Sigmoid colon (tissue), 4 donors: ENCODE measurements at regions not wholly inside any gene's neighbourhood (a gene's known extent, or its start where the extent isn't known, plus 50 kb on each side); places are given as distances from the start of the nearest gene placed in this dataset.

Experiments
- EP300 ChIP-seq, 4 donors: sonication (generic); formaldehyde crosslinking; IDR thresholded peaks; one replicate each; pipeline ENCODE4 v1.6.1; 2017; ENCODE audit warnings: antibody characterized with exemption in 4 of 4
- POLR2A ChIP-seq, 2 donors: fragments of 450-650 bp; IDR thresholded peaks; one replicate each; pipeline ENCODE4 v1.6.1; 2016; ENCODE audit warnings: antibody characterized with exemption in 2 of 2, mild to moderate bottlenecking in 2 of 2, moderate library complexity in 2 of 2
- POLR2AphosphoS5 ChIP-seq, 4 donors: sonication (generic); formaldehyde crosslinking; IDR thresholded peaks; one replicate each; pipeline ENCODE4 v1.6.1; 2017; ENCODE audit warnings: antibody characterized with exemption in 4 of 4
- TF ChIP-seq, protein P1 (sequence below), 4 experiments: fragments of 450-650 bp in 3 of 4; fragments of 200-600 bp in 1 of 4; IDR thresholded peaks; one replicate each; pipeline ENCODE4 v1.5.1; 2016 to 2019; ENCODE audit warnings: antibody characterized with exemption in 4 of 4, mild to moderate bottlenecking in 3 of 4, moderate library complexity in 2 of 4

DNA sequence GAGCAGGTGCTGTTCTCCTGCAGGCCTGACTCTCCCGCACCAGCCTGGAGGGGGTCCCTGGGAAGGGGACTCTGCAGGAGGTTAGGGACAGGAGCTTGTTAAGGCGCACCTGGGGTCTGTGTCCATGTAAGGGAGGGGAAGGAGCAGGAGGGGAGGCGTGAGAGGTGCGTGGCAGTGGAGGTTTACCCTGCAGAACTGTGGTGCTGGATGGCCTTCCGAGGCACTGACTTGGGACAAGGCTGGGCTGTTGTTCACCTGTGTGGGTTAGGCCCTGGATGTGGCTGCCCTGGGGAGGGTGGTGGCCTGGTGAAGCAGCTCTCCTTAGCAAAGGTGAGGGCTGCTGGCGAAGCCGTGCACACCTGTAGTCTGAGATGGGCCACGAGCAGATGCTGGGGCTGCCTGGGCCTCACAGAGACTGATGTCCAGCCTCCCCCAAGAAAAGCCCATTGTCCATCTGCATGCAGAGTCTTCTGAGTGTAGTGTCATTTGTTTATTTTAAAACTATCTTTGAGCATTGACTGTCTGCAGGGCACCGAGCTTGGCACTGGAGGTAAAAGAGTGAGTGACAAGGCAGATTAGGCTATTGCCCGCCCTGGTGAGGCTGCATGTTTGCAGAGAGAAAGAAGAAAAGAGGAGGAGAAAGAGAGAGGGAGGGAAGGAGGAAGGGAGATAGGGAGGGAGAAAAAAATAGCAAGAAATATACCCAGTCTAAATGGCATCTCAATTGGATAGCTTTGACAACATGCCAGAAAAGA lies 225.3 kb downstream of the GLRX3 start:
- TF ChIP-seq EP300 (IDR thresholded peaks at IDR 0.05) = no peak
- TF ChIP-seq, protein P1, sequence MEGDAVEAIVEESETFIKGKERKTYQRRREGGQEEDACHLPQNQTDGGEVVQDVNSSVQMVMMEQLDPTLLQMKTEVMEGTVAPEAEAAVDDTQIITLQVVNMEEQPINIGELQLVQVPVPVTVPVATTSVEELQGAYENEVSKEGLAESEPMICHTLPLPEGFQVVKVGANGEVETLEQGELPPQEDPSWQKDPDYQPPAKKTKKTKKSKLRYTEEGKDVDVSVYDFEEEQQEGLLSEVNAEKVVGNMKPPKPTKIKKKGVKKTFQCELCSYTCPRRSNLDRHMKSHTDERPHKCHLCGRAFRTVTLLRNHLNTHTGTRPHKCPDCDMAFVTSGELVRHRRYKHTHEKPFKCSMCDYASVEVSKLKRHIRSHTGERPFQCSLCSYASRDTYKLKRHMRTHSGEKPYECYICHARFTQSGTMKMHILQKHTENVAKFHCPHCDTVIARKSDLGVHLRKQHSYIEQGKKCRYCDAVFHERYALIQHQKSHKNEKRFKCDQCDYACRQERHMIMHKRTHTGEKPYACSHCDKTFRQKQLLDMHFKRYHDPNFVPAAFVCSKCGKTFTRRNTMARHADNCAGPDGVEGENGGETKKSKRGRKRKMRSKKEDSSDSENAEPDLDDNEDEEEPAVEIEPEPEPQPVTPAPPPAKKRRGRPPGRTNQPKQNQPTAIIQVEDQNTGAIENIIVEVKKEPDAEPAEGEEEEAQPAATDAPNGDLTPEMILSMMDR (IDR thresholded peaks at IDR 0.05) = no peak
- no peak for TF ChIP-seq POLR2A (IDR thresholded peaks at IDR 0.05)
- no peak for TF ChIP-seq POLR2AphosphoS5 (IDR thresholded peaks at IDR 0.05)
